B cell (primary cell): ENCODE measurements at regions not wholly inside any gene's neighbourhood (a gene's known extent, or its start where the extent isn't known, plus 50 kb on each side); places are given as distances from the start of the nearest gene placed in this dataset.
"Not testable (repeated sequence)": the region's sequence is repeated elsewhere in the genome, so short reads cannot be mapped to it uniquely, and the experiment has no call there.

ENCODE experiments used
- ATAC-seq: fragments of 200-7000 bp; cut with Tn5 transposase; one replicate; pipeline ENCODE4 v1.10.0; 2021; ENCODE audit warnings: low read depth, mild to moderate bottlenecking, moderate number of reproducible peaks, moderate library complexity
- CTCF ChIA-PET: fragments of 350-600 bp; sonication (Branson Sonifier 250); formaldehyde crosslinking; loops from one replicate; lab custom pipeline; 2021; ENCODE audit warnings: antibody characterized with exemption, inconsistent platforms; lab: Charles Lee
- POLR2A ChIA-PET: fragments of 350-600 bp; sonication (Branson Sonifier 250); formaldehyde crosslinking; loops from one replicate; lab custom pipeline; 2021; ENCODE audit warnings: antibody characterized with exemption; lab: Charles Lee
- DNase-seq: peaks from one replicate; pipeline ENCODE4 v3.0.0; 2013
- H2AFZ ChIP-seq: 2 replicates; pipeline ENCODE4 v1.6.1; 2012; ENCODE audit warnings: mild to moderate bottlenecking, low read depth, low read length; ENCODE audit not compliant: insufficient read depth, poor library complexity, severe bottlenecking
- H3K27ac ChIP-seq, 2 donors: 1 replicate in 1 of 2; 2 replicates in 1 of 2; pipeline ENCODE4 v1.5.1; 2012 to 2013; ENCODE audit warnings: low read length in 2 of 2, mild to moderate bottlenecking in 2 of 2, moderate library complexity in 1 of 2
- H3K27me3 ChIP-seq, 4 experiments: fragments of 200-600 bp in 1 of 4; sonication (generic) in 1 of 4; replicated peaks in 1 of 4; 1 replicate in 2 of 4; 2 replicates in 2 of 4; pipeline versions ENCODE4 v1.6.1 to v1.7.0; 2013 to 2016; ENCODE audit warnings: low read length in 3 of 4, mild to moderate bottlenecking in 2 of 4, mixed read lengths in 1 of 4, moderate library complexity in 1 of 4; ENCODE audit not compliant: insufficient read depth in 4 of 4, control insufficient read depth in 3 of 4; ENCODE audit errors: control extremely low read depth in 1 of 4
- H3K36me3 ChIP-seq, 2 experiments: replicated peaks in 1 of 2; 1 replicate in 1 of 2; 2 replicates in 1 of 2; pipeline versions ENCODE4 v1.6.1 to v1.7.1; 2013; ENCODE audit warnings: low read length in 1 of 2; ENCODE audit not compliant: insufficient read depth in 2 of 2, control insufficient read depth in 1 of 2; ENCODE audit errors: control extremely low read depth in 1 of 2, extremely low read depth in 1 of 2
- H3K4me1 ChIP-seq, 2 donors: fragments of 200-600 bp in 1 of 2; sonication (generic) in 1 of 2; 1 replicate in 1 of 2; 2 replicates in 1 of 2; pipeline versions ENCODE4 v1.5.1 to v1.6.1; 2013 to 2017; ENCODE audit warnings: low read length in 2 of 2; ENCODE audit not compliant: control insufficient read depth in 2 of 2, insufficient read depth in 2 of 2
- H3K4me2 ChIP-seq: replicated peaks from 2 replicates; pipeline ENCODE3; 2012; ENCODE audit warnings: mild to moderate bottlenecking, low read depth, low read length; ENCODE audit not compliant: poor library complexity, severe bottlenecking
- H3K4me3 ChIP-seq, 5 experiments: fragments of 200-600 bp in 1 of 5; sonication (generic) in 1 of 5; 1 replicate in 3 of 5; 2 replicates in 2 of 5; pipeline versions ENCODE4 v1.5.1 to v1.7.0; 2011 to 2016; ENCODE audit warnings: low read length in 4 of 5, mild to moderate bottlenecking in 4 of 5, low read depth in 2 of 5, control low read depth in 1 of 5, moderate library complexity in 1 of 5; ENCODE audit not compliant: insufficient read depth in 1 of 5; ENCODE audit errors: control extremely low read depth in 1 of 5, extremely low read depth in 1 of 5
- H3K79me2 ChIP-seq: fragments of 200-600 bp; sonication (generic); one replicate; pipeline ENCODE4 v1.6.0; 2016; ENCODE audit warnings: low read length; ENCODE audit not compliant: control insufficient read depth, insufficient read depth
- H3K9ac ChIP-seq: fragments of 200-600 bp; sonication (generic); 2 replicates; pipeline ENCODE4 v1.6.1; 2017; ENCODE audit warnings: mild to moderate bottlenecking, low read length, moderate library complexity
- H3K9me3 ChIP-seq, 3 donors: one replicate each; pipeline versions ENCODE4 v1.6.1 to v1.7.1; 2013; ENCODE audit warnings: low read length in 2 of 3; ENCODE audit not compliant: control insufficient read depth in 2 of 3, insufficient read depth in 1 of 3; ENCODE audit errors: control extremely low read depth in 1 of 3
- H4K20me1 ChIP-seq: 2 replicates; pipeline ENCODE4 v1.6.0; 2012; ENCODE audit warnings: mild to moderate bottlenecking, low read length; ENCODE audit not compliant: insufficient read depth, control insufficient read depth, poor library complexity, severe bottlenecking
- H3K27ac Mint-ChIP-seq: one replicate; pipeline ENCODE4 v1.8.0; 2021; ENCODE audit warnings: mixed read lengths
- H3K27me3 Mint-ChIP-seq: one replicate; pipeline ENCODE4 v1.8.0; 2021; ENCODE audit warnings: mixed read lengths
- H3K4me1 Mint-ChIP-seq: one replicate; pipeline ENCODE4 v1.8.0; 2021; ENCODE audit warnings: mixed read lengths
- H3K4me3 Mint-ChIP-seq: one replicate; pipeline ENCODE4 v1.8.0; 2021; ENCODE audit warnings: mixed read lengths
- H3K9me3 Mint-ChIP-seq: one replicate; pipeline ENCODE4 v1.8.0; 2022; ENCODE audit warnings: mixed read lengths; ENCODE audit not compliant: insufficient read depth
- CTCF ChIP-seq: fragments of 200-600 bp; IDR thresholded peaks from one replicate; pipeline ENCODE4 v1.8.0; 2022; ENCODE audit warnings: antibody characterized with exemption, mild to moderate bottlenecking
- EZH2 ChIP-seq: IDR thresholded peaks from 2 replicates; pipeline ENCODE4 v1.6.1; 2012; ENCODE audit warnings: borderline replicate concordance, low read depth, mild to moderate bottlenecking, moderate library complexity, low read length; ENCODE audit not compliant: insufficient read depth, poor library complexity, severe bottlenecking
- WGBS: methylation state at CpG from one replicate; pipeline ENCODE4 v1.1.5; 2013; ENCODE audit warnings: missing lambda C conversion rate; ENCODE audit not compliant: insufficient coverage; 5-methylcytosine and 5-hydroxymethylcytosine counted together
- intact Hi-C: fragments of 100-400 bp; cut with micrococcal nuclease; formaldehyde crosslinking; loops from one replicate; pipeline ENCODE4 v1.10.0; 2022

- Histone ChIP-seq H3K27ac (no peak overlapping the region), H3K9ac (no peak overlapping the region), H3K4me1 (no peaks in the 10 kb centered on the region), H3K36me3 (no peaks in the 10 kb centered on the region), H3K79me2 (no peaks in the 10 kb centered on the region), H2AFZ (no peak overlapping the region), H3K4me2 (no peak overlapping the region), H3K4me3 (no peak overlapping the region), H3K27me3 (peaks cover 0 to 26% (median 4%) of the 10 kb centered on the region in 4 experiments), H3K9me3 (peaks cover 0 to 9% (median 6%) of the 10 kb centered on the region in 3 donors), H4K20me1 (no peaks in the 10 kb centered on the region)
- CTCF ChIA-PET, result no interaction called here
- POLR2A ChIA-PET, result no interaction called here
- Mint-ChIP-seq H3K27me3 (peaks cover 31% of the 10 kb centered on the region), H3K4me3 (no peak overlapping the region), H3K9me3 (peaks cover 8% of the 10 kb centered on the region), H3K27ac (no peak overlapping the region), H3K4me1 (no peaks in the 10 kb centered on the region)
- no peak for TF ChIP-seq EZH2
- TF ChIP-seq CTCF, result no peak
- intact Hi-C loops, result no loop called here
- DNase-seq, result no peak
- 60% methylated on average over 4 of the region's 4 CpGs for WGBS
- ATAC-seq, result no peak
These were observed 250.8 kb upstream of the FOXF1 start for GRCh38 chr16:86259499-86259898.

- H3K4me1 Mint-ChIP-seq, result no peaks in the 10 kb centered on the region
- Histone ChIP-seq H3K4me2 (no peak overlapping the region), H3K4me1 (no peaks in the 10 kb centered on the region), H3K4me3 (no peak overlapping the region), H2AFZ (no peak overlapping the region), H3K9ac (no peak overlapping the region), H3K36me3 (no peaks in the 10 kb centered on the region), H4K20me1 (no peaks in the 10 kb centered on the region), H3K9me3 (peaks cover 0 to 4% (median 3%) of the 10 kb centered on the region in 3 donors), H3K27ac (no peak overlapping the region), H3K27me3 (peaks cover 0 to 26% (median 4%) of the 10 kb centered on the region in 4 experiments), H3K79me2 (no peaks in the 10 kb centered on the region)
- H3K4me3 Mint-ChIP-seq, result no peak overlapping the region
- H3K27me3 Mint-ChIP-seq, result peaks cover 31% of the 10 kb centered on the region
- peaks cover 4% of the 10 kb centered on the region for H3K9me3 Mint-ChIP-seq
- ChIA-PET POLR2A (no interaction called here), CTCF (no interaction called here)
- no peak for ATAC-seq
- TF ChIP-seq CTCF (no peak), EZH2 (no peak)
- 100% methylated on average over 1 of the region's 2 CpGs for WGBS
- intact Hi-C loops, result no loop called here
- H3K27ac Mint-ChIP-seq, result no peak overlapping the region
- no peak for DNase-seq
These were observed 248.9 kb upstream of the FOXF1 start for GRCh38 chr16:86261379-86261778.

GRCh38 chr16:86267657-86268056, 242.7 kb upstream of the FOXF1 start:
- intact Hi-C loops, POLR2A ChIA-PET, H3K36me3 ChIP-seq, H3K27ac Mint-ChIP-seq, H3K27me3 ChIP-seq, H3K9ac ChIP-seq, ATAC-seq, H3K4me1 ChIP-seq, H3K9me3 Mint-ChIP-seq, H3K4me3 Mint-ChIP-seq, H3K27me3 Mint-ChIP-seq, H3K4me1 Mint-ChIP-seq, H3K79me2 ChIP-seq, H2AFZ ChIP-seq, H3K9me3 ChIP-seq, H3K27ac ChIP-seq, H4K20me1 ChIP-seq, H3K4me3 ChIP-seq, H3K4me2 ChIP-seq, DNase-seq, CTCF ChIA-PET: not testable (repeated sequence)
- no CpG with 5 or more reads among the region's 3 CpGs for whole genome bisulfite sequencing
